Renal cortex interstitium (tissue), 11 donors: ENCODE measurements at regions not wholly inside any gene's neighbourhood (a gene's known extent, or its start where the extent isn't known, plus 50 kb on each side); places are given as distances from the start of the nearest gene placed in this dataset.

Experiments used
- DNase-seq, 11 donors: peaks; one replicate each; pipeline ENCODE4 v3.0.0-alpha.2; 2013; ENCODE audit warnings: low read depth in 9 of 11, low spot score in 4 of 11; ENCODE audit errors: extremely low read depth in 1 of 11

DNA sequence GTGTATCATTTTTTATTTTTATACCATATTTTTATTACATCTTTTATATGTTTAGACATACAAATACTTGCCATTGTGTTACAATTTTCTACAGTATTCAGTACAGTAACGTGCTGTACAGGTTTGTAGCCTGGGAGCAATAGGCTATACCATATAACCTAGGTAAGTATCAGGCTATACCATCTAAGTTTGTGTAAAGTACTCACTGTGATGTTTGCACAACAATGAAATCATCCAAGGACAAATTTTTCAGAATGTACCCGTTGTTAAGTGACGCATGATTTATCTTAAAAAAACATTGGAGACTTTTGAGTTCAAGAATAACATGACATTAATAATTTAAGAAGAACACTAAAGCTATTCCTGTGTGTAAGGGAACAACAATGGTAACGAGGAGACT lies 96.0 kb upstream of the LEF1 start:
- DNase-seq: no peak

- no peak for DNase-seq
Measured at GRCh38 chr4:108263057-108263456, 94.3 kb upstream of the LEF1 start.

DNA sequence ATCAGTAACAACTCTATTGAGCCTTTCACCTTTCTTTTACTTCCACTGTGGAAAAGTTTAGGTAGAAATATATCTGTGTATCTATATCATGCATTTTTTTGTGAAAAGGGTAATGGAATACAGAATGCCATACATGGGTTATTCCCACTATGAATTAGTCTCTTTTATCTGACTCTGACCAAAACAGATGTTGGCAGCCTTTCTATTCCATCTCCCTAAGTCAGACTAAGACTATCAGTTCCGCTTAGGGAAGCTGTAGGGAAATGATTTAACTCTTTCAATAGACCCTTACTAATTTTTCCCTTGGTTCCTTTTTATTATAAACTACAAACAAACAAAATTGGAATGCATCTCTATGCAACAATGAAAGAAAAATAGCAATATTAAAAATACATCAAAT lies 92.3 kb upstream of the LEF1 start:
- no peak for DNase-seq

DNA sequence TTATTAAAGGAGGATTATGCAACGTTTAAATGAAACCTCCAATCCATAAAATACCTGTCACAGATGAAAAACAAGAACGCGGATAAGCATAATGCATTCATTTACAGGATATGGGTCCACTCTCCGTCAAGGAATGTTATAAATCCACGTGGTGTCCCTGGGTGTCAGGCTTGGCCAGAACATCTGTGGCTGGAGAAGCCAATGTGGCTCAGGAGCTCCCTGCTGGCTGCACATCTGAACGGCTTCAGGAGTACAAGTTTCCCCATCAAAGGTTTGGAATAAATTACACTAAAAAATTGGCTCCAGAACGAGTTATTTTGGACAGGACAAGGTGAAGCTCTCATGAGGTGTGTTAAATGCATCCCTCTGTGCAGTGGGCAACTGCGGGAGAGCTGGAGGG lies 87.8 kb upstream of the LEF1 start:
- no peak for DNase-seq

GRCh38 chr4:108255203-108255747 lies 86.5 kb upstream of the LEF1 start:
- no peak for DNase-seq

- DNase-seq: no peak
Measured at GRCh38 chr4:108249397-108249796, 80.7 kb upstream of the LEF1 start.

- peak; percentile 62 to 87 (median 75) for DNase-seq
Measured at GRCh38 chr4:108247387-108248049, 78.8 kb upstream of the LEF1 start.

DNA sequence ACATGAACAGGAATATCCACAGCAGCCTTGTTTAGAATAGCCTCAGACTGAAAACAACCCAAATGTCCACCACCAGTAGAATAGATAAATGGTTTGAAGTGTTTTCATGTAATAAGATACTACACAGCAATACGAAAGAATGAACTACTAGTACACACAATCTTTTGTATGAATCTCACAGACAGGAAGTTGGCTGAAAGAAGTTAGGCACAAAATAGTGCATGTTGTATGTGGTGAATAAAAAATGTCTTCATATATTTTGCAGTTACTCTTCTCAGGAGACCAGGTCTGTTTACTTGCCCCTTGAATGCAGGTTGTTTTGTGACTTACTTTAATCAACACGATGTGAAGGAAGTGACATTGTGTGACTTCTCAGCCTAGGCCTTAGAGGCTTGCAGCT lies 75.9 kb upstream of the LEF1 start:
- DNase-seq: no peak

GRCh38 chr4:108240366-108240765 lies 71.6 kb upstream of the LEF1 start:
- no peak for DNase-seq

DNA sequence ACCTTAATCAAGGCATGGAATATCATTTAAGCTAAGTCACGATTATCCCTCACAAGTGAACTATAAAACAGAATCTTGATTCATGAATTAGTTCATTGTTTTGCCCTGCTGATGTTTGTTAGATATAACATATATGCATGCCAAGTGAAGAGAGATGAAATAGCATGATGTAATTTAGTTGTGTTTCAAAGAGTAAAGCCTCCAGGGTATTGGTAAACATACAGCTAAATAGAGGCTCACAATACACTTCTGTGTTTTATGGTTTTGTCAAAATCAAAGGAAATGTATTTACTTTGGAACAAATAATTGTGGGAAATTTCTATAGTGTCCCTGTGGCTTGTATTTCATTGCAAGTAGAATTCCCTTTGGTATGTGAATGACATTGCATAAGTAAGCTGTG lies 69.0 kb upstream of the LEF1 start:
- peak in 1 of 11 donors; percentile 4 for DNase-seq

DNA sequence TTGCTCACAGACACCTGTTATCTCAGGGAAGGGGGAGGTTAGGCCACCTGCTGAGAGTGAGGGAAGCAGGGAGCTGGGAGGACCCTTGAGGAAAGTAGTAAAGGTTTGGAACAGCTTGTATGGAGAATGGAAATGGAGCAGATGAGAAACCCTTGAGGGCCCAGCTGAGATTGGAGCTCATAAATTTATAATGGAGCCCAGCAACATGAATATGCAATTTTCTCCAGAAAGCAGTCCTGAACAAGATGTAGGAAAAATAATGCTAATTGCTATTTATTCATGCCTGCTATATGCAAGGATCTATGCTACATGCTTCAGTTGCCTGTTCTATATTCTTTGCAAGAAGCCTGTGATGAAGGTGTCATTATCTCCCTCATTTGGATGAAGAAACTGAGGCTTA lies 67.5 kb upstream of the LEF1 start:
- DNase-seq: no peak

GRCh38 chr4:108227923-108228322 lies 59.2 kb upstream of the LEF1 start:
- no peak for DNase-seq

- DNase-seq: peak in 2 of 11 donors; percentile 5 to 22
Measured at GRCh38 chr4:108224611-108225053, 55.9 kb upstream of the LEF1 start.

DNA sequence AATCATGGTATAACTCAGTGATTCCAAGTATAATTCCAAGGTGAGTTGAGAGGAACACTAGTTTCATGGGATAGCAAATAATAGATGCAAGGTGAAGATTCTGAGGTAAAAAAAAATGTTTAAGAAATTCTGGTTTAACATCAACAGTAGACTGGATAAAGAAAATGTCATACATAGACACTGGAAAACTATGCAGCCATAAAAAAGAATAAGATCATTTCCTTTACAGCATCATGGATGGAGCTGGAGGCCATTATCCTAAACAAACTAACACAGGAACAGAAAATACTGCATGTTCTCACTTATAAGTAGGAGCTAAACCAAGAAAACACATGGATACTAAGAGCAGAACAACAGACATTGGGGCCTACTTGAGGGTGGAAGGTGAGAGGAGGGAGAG lies 54.6 kb upstream of the LEF1 start:
- DNase-seq: no peak

GRCh38 chr4:108219998-108220397 lies 51.3 kb upstream of the LEF1 start:
- no peak for DNase-seq
